RWPE2 (cell line): ENCODE measurements at regions not wholly inside any gene's neighbourhood (a gene's known extent, or its start where the extent isn't known, plus 50 kb on each side); places are given as distances from the start of the nearest gene placed in this dataset.

Source experiments
- ATAC-seq: fragments of 200-7000 bp; cut with Tn5 transposase; 3 replicates; pipeline ENCODE4 v1.9.1; 2021; ENCODE audit warnings: low read depth
- DNase-seq: peaks from one replicate; pipeline ENCODE4 v3.0.0-alpha.2; 2020; ENCODE audit warnings: low spot score
- H3K27ac ChIP-seq: fragments of 450-650 bp; 2 replicates; pipeline ENCODE4 v1.5.1; 2017; ENCODE audit warnings: mild to moderate bottlenecking; ENCODE audit not compliant: poor library complexity, severe bottlenecking
- H3K27me3 ChIP-seq: fragments of 250-450 bp; sonication (Bioruptor Pico); 2 replicates; pipeline ENCODE4 v1.5.1; 2021; ENCODE audit warnings: mild to moderate bottlenecking, moderate library complexity; ENCODE audit not compliant: insufficient read depth, poor library complexity, severe bottlenecking
- H3K36me3 ChIP-seq: fragments of 250-450 bp; sonication (Bioruptor Pico); 2 replicates; pipeline ENCODE4 v1.5.1; 2020; ENCODE audit warnings: low read depth, mild to moderate bottlenecking, moderate library complexity
- H3K4me1 ChIP-seq: fragments of 250-450 bp; sonication (Bioruptor Pico); 2 replicates; pipeline ENCODE4 v1.5.1; 2021; ENCODE audit warnings: mild to moderate bottlenecking, moderate library complexity; ENCODE audit not compliant: insufficient read depth, poor library complexity, severe bottlenecking
- H3K4me3 ChIP-seq: fragments of 250-450 bp; sonication (Bioruptor Pico); 2 replicates; pipeline ENCODE4 v1.5.1; 2021; ENCODE audit warnings: mild to moderate bottlenecking, moderate library complexity; ENCODE audit not compliant: severe bottlenecking
- H3K9me3 ChIP-seq: fragments of 250-450 bp; sonication (Bioruptor Pico); 2 replicates; pipeline ENCODE4 v1.5.1; 2021; ENCODE audit warnings: mild to moderate bottlenecking, moderate library complexity; ENCODE audit not compliant: severe bottlenecking
- TF ChIP-seq, protein P1 (sequence below): fragments of 450-650 bp; IDR thresholded peaks from one replicate; pipeline ENCODE4 v1.5.1; 2017; ENCODE audit warnings: mild to moderate bottlenecking, moderate library complexity; ENCODE audit not compliant: poor library complexity, severe bottlenecking

DNA sequence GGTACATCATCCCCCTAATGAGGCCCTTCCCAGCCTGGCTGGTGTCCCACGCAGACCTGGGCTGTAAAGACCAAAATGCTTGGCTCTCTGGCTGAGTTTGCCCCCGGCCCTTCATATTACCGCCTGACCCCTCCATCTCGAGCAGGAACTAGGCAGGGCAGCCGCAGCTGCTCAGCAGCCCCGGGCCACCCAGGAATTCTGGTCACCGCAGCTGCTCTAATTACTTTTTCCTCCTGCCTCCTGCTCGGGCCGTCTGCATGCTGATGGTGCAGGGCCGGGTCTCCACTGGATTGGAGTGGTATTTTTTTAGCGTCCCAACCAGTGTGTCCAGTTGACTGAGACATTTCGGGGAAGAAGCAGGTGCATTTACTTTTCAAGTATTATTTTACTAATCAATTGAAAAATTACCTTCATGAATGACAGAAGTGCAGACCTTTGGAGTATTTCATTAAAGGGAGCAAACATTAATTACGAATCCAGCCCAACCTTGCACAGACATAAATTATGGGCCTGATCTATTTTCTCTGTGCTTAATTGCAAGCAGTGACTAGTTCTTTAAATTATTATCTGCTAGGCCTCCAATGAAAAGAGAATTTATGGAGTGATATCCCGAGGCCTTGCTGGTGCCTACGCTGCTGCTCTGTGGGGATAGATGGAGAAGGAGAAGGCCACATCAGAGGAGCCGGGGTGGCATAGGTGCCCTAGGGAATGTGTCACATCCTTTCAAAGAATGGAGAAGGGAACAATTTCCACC, 176.2 kb downstream of the CYLD start:
- no peak for ATAC-seq
- TF ChIP-seq, protein P1, sequence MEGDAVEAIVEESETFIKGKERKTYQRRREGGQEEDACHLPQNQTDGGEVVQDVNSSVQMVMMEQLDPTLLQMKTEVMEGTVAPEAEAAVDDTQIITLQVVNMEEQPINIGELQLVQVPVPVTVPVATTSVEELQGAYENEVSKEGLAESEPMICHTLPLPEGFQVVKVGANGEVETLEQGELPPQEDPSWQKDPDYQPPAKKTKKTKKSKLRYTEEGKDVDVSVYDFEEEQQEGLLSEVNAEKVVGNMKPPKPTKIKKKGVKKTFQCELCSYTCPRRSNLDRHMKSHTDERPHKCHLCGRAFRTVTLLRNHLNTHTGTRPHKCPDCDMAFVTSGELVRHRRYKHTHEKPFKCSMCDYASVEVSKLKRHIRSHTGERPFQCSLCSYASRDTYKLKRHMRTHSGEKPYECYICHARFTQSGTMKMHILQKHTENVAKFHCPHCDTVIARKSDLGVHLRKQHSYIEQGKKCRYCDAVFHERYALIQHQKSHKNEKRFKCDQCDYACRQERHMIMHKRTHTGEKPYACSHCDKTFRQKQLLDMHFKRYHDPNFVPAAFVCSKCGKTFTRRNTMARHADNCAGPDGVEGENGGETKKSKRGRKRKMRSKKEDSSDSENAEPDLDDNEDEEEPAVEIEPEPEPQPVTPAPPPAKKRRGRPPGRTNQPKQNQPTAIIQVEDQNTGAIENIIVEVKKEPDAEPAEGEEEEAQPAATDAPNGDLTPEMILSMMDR, result no peak
- H3K4me3 ChIP-seq, result no peak overlapping the region
- H3K27ac ChIP-seq, result no peak overlapping the region
- DNase-seq, result no peak
- H3K4me1 ChIP-seq, result peaks cover 12% of the 10 kb centered on the region
- H3K27me3 ChIP-seq, result no peaks in the 10 kb centered on the region
- no peaks in the 10 kb centered on the region for H3K36me3 ChIP-seq
- no peaks in the 10 kb centered on the region for H3K9me3 ChIP-seq

DNA sequence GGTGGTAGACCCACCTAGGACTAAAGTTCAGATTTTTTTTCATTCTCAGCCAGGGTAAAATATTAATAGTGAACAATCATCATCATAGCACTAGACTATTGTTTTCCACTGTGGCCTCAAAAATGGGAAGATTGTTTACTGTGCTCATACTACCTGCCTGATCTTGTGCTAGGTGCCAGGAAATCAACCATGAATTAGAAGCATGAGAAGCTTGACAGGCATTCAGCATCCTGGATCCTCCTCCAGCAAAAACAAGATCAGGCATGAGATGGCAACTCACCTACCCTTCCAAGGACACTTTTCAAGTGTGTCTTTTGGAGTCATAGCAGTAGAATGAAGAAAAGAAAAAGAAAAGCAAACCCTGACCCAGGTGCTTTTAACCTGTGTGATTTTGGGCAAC, 174.2 kb downstream of the CYLD start:
- ATAC-seq, result peak; percentile 82
- Histone ChIP-seq H3K9me3 (no peaks in the 10 kb centered on the region), H3K4me3 (no peak overlapping the region), H3K27ac (no peak overlapping the region), H3K4me1 (peaks cover 12% of the 10 kb centered on the region), H3K36me3 (no peaks in the 10 kb centered on the region), H3K27me3 (no peaks in the 10 kb centered on the region)
- TF ChIP-seq, protein P1, result no peak
- no peak for DNase-seq

DNA sequence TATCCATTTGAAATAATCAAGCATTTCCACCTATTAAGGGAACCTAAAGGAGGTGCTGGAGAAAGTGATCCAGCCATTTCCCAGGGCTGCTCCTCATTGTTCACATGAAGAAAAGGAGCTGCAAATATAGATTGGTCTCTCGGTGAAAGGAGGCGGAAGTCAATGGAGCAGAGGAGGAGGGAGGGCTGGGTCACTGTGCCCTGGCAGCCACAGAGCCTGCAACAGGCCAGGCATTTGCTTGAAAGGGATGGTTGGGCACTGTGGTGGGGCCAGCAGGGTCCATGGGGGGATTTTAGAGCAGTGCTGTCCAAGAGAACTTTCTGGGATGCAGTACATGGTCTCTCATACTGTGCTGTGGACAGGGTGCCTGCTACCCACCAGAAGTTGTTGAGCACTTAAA, 173.2 kb downstream of the CYLD start:
- Histone ChIP-seq H3K4me1 (peaks cover 12% of the 10 kb centered on the region), H3K9me3 (no peaks in the 10 kb centered on the region), H3K36me3 (no peaks in the 10 kb centered on the region), H3K4me3 (no peak overlapping the region), H3K27me3 (no peaks in the 10 kb centered on the region), H3K27ac (no peak overlapping the region)
- ATAC-seq (no peak), DNase-seq (no peak)
- TF ChIP-seq, protein P1, result no peak

DNA sequence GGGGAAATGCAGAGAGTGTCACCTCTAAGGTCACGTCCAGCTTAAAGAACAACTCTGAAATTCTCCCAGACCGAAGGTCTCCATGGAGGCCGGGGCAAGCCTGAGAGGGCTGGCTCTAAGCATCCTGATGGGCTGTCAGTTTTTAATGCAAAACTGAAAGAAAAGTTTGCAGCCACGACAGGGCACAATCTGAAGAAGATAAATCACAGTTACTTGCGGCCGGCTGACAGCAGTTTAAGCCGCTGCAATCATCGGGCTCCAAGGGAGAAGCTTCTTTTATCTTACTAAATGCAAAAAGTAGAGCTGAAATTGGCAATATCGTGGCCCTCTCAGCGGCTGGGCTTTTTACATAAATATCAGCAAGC, 168.8 kb downstream of the CYLD start:
- TF ChIP-seq, protein P1, result no peak
- no peak for DNase-seq
- peaks cover 2% of the 10 kb centered on the region for H3K4me1 ChIP-seq
- no peak overlapping the region for H3K27ac ChIP-seq
- no peaks in the 10 kb centered on the region for H3K36me3 ChIP-seq
- no peak overlapping the region for H3K4me3 ChIP-seq
- ATAC-seq, result no peak
- H3K27me3 ChIP-seq, result no peaks in the 10 kb centered on the region
- no peaks in the 10 kb centered on the region for H3K9me3 ChIP-seq
